ENCODE measurements at regions not wholly inside any gene's neighbourhood (a gene's known extent, or its start where the extent isn't known, plus 50 kb on each side); places are given as distances from the start of the nearest gene placed in this dataset.

GRCh38 chr10:129244298-129244697 is 222.7 kb upstream of the MGMT start:
- DNase-seq (ENCODE audit: low read depth, low spot score) = no peak
- no peaks in the 10 kb centered on the region for H3K27me3 ChIP-seq (ENCODE audit: control insufficient read depth, insufficient read depth, low read length)
- no peak overlapping the region for H3K27ac ChIP-seq (ENCODE audit: low read depth, low read length)
- no peak overlapping the region for H3K4me3 ChIP-seq (ENCODE audit: low read depth, low read length)
- POLR2A ChIA-PET = no interaction called here
- H3K9me3 ChIP-seq (ENCODE audit: control insufficient read depth, insufficient read depth, low read length) = peaks cover 50% of the 10 kb centered on the region
- TF ChIP-seq, protein P1, sequence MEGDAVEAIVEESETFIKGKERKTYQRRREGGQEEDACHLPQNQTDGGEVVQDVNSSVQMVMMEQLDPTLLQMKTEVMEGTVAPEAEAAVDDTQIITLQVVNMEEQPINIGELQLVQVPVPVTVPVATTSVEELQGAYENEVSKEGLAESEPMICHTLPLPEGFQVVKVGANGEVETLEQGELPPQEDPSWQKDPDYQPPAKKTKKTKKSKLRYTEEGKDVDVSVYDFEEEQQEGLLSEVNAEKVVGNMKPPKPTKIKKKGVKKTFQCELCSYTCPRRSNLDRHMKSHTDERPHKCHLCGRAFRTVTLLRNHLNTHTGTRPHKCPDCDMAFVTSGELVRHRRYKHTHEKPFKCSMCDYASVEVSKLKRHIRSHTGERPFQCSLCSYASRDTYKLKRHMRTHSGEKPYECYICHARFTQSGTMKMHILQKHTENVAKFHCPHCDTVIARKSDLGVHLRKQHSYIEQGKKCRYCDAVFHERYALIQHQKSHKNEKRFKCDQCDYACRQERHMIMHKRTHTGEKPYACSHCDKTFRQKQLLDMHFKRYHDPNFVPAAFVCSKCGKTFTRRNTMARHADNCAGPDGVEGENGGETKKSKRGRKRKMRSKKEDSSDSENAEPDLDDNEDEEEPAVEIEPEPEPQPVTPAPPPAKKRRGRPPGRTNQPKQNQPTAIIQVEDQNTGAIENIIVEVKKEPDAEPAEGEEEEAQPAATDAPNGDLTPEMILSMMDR (IDR thresholded peaks at IDR 0.05; ENCODE audit: low read depth, low read length) = no peak
- CTCF ChIA-PET = no interaction called here

DNA sequence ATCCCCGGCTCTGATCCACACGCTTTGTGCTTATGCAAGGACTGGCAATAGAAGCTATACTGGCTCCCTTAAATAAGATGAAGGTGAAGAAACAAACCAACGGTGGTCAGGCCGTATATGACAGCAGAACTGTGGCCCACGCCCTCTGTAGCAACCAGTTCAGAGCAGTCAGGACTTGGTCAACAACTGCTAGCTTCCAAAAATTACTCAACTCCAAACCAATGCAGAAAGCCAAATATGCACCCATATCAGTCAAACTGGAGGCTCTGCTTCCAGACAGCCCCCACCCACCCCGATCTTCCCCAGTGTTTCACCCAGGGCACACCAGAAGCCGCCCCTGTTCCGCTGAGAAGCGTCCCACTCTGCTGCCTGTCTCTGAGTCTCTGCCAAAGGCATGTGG is 222.3 kb upstream of the MGMT start:
- TF ChIP-seq, protein P1 (IDR thresholded peaks at IDR 0.05; ENCODE audit: low read depth, low read length) = no peak
- CTCF ChIA-PET = no interaction called here
- POLR2A ChIA-PET = no interaction called here
- Histone ChIP-seq H3K27ac (ENCODE audit: low read depth, low read length) (no peak overlapping the region), H3K9me3 (ENCODE audit: control insufficient read depth, insufficient read depth, low read length) (peaks cover 45% of the 10 kb centered on the region), H3K4me3 (ENCODE audit: low read depth, low read length) (no peak overlapping the region), H3K27me3 (ENCODE audit: control insufficient read depth, insufficient read depth, low read length) (no peaks in the 10 kb centered on the region)
- DNase-seq (ENCODE audit: low read depth, low spot score) = no peak

GRCh38 chr10:129253161-129253864 is 213.7 kb upstream of the MGMT start:
- Histone ChIP-seq H3K27me3 (ENCODE audit: control insufficient read depth, insufficient read depth, low read length) (no peaks in the 10 kb centered on the region), H3K9me3 (ENCODE audit: control insufficient read depth, insufficient read depth, low read length) (peaks cover 31% of the 10 kb centered on the region), H3K27ac (ENCODE audit: low read depth, low read length) (no peak overlapping the region), H3K4me3 (ENCODE audit: low read depth, low read length) (no peak overlapping the region)
- DNase-seq (ENCODE audit: low read depth, low spot score) = no peak
- POLR2A ChIA-PET = no interaction called here
- TF ChIP-seq, protein P1 (IDR thresholded peaks at IDR 0.05; ENCODE audit: low read depth, low read length) = no peak
- CTCF ChIA-PET = no interaction called here

- TF ChIP-seq, protein P1 (IDR thresholded peaks at IDR 0.05; ENCODE audit: low read depth, low read length) = no peak
- peaks cover 31% of the 10 kb centered on the region for H3K9me3 ChIP-seq (ENCODE audit: control insufficient read depth, insufficient read depth, low read length)
- H3K27me3 ChIP-seq (ENCODE audit: control insufficient read depth, insufficient read depth, low read length) = no peaks in the 10 kb centered on the region
- POLR2A ChIA-PET = no interaction called here
- no peak overlapping the region for H3K27ac ChIP-seq (ENCODE audit: low read depth, low read length)
- no peak overlapping the region for H3K4me3 ChIP-seq (ENCODE audit: low read depth, low read length)
- DNase-seq (ENCODE audit: low read depth, low spot score) = no peak
- CTCF ChIA-PET = no interaction called here
These were observed 213.2 kb upstream of the MGMT start for GRCh38 chr10:129253865-129254179.

- TF ChIP-seq, protein P1 (IDR thresholded peaks at IDR 0.05; ENCODE audit: low read depth, low read length) = no peak
- ChIA-PET CTCF (no interaction called here), POLR2A (no interaction called here)
- no peak overlapping the region for H3K4me3 ChIP-seq (ENCODE audit: low read depth, low read length)
- H3K27me3 ChIP-seq (ENCODE audit: control insufficient read depth, insufficient read depth, low read length) = no peaks in the 10 kb centered on the region
- H3K9me3 ChIP-seq (ENCODE audit: control insufficient read depth, insufficient read depth, low read length) = peaks cover 18% of the 10 kb centered on the region
- DNase-seq (ENCODE audit: low read depth, low spot score) = no peak
- no peak overlapping the region for H3K27ac ChIP-seq (ENCODE audit: low read depth, low read length)
These were observed 208.6 kb upstream of the MGMT start for GRCh38 chr10:129258283-129258923.
